HepG2 (cell line): ENCODE measurements at regions not wholly inside any gene's neighbourhood (a gene's known extent, or its start where the extent isn't known, plus 50 kb on each side); places are given as distances from the start of the nearest gene placed in this dataset.

Source experiments
- ATAC-seq: fragments of 200-7000 bp; cut with Tn5 transposase; 3 replicates; pipeline ENCODE4 v1.9.1; 2020; ENCODE audit warnings: mild to moderate bottlenecking, moderate library complexity
- BruUV-seq: library from RNA; stranded (reverse); fragments of 400-500 nt; replicated peaks from 2 replicates; lab custom pipeline; 2021; lab: Mats Ljungman, UMichigan
- CTCF ChIA-PET: fragments of 300-600 bp; formaldehyde crosslinking; extraction: SDS; loops from one replicate; lab custom pipeline; 2021; ENCODE audit warnings: low total read pairs, inconsistent platforms, low intra/inter-chr PET ratio; lab: Yijun Ruan, JAX
- POLR2A ChIA-PET: fragments of 350-600 bp; sonication (Branson Sonifier 250); formaldehyde crosslinking; loops from one replicate; lab custom pipeline; 2020; ENCODE audit warnings: antibody characterized with exemption, inconsistent platforms; lab: Yijun Ruan, JAX
- DNase-seq: peaks from one replicate; pipeline ENCODE4 v3.0.0-alpha.2; 2015; ENCODE audit warnings: low spot score
- FAIRE-seq: peaks from 3 replicates; lab custom pipeline; 2011; peaks lifted over from hg19 to GRCh38; lab: Jason Lieb, UNC
- H2AFZ ChIP-seq: one replicate; pipeline ENCODE4 v1.6.1; 2011; ENCODE audit warnings: low read length, inconsistent platforms
- H3K27ac ChIP-seq: fragments of 300-600 bp; 3 replicates; pipeline ENCODE4 v1.8.0; 2011; ENCODE audit warnings: mixed run types, mild to moderate bottlenecking, mixed read lengths, low read length, inconsistent platforms; ENCODE audit not compliant: insufficient read depth; ENCODE audit errors: extremely low read length
- H3K27me3 ChIP-seq, 2 experiments: fragments of 200-600 bp in 1 of 2; 2 replicates in 1 of 2; 3 replicates in 1 of 2; pipeline versions ENCODE4 v1.6.0 to v1.8.0; 2011; ENCODE audit warnings: low read length in 2 of 2, mild to moderate bottlenecking in 2 of 2, moderate library complexity in 2 of 2, inconsistent platforms in 1 of 2; ENCODE audit not compliant: insufficient read depth in 2 of 2, control insufficient read depth in 1 of 2
- H3K36me3 ChIP-seq, 2 experiments: fragments of 200-600 bp in 1 of 2; replicated peaks in 1 of 2; 2 replicates in 1 of 2; 3 replicates in 1 of 2; pipeline versions ENCODE4 v1.5.1 to v1.8.0; 2011; ENCODE audit warnings: low read length in 2 of 2, inconsistent platforms in 1 of 2; ENCODE audit not compliant: insufficient read depth in 2 of 2, control insufficient read depth in 1 of 2
- H3K4me1 ChIP-seq: 2 replicates; pipeline ENCODE4 v1.5.1; 2012; ENCODE audit warnings: low read length, inconsistent platforms; ENCODE audit not compliant: insufficient read depth
- H3K4me2 ChIP-seq: 2 replicates; pipeline ENCODE4 v1.6.0; 2011; ENCODE audit warnings: low read depth, low read length, inconsistent platforms
- H3K4me3 ChIP-seq, 3 experiments: fragments of 200-600 bp in 1 of 3; sonication (generic), shearing (Covaris generic) in 1 of 3; replicated peaks in 1 of 3; 2 replicates each; pipeline ENCODE4 v1.5.1; 2011 to 2016; ENCODE audit warnings: low read length in 3 of 3, inconsistent platforms in 2 of 3, low read depth in 2 of 3, mild to moderate bottlenecking in 2 of 3, control low read depth in 1 of 3, mixed read lengths in 1 of 3; ENCODE audit not compliant: insufficient read depth in 1 of 3
- H3K79me2 ChIP-seq: one replicate; pipeline ENCODE4 v1.6.1; 2011; ENCODE audit warnings: low read length, inconsistent platforms; ENCODE audit not compliant: insufficient read depth
- H3K9ac ChIP-seq: 2 replicates; pipeline ENCODE4 v1.6.0; 2011; ENCODE audit warnings: mild to moderate bottlenecking, low read depth, low read length, inconsistent platforms; ENCODE audit not compliant: insufficient read depth
- H3K9me3 ChIP-seq: 2 replicates; pipeline ENCODE4 v1.5.1; 2012; ENCODE audit warnings: mild to moderate bottlenecking, low read length
- H4K20me1 ChIP-seq: 2 replicates; pipeline ENCODE4 v1.6.0; 2011; ENCODE audit warnings: inconsistent platforms, mild to moderate bottlenecking, low read length, moderate library complexity; ENCODE audit not compliant: insufficient read depth
- GATAD1 ChIP-seq: IDR thresholded peaks from 2 replicates; pipeline ENCODE4 v1.6.1; 2016; ENCODE audit warnings: missing genetic modification reagents, missing compliant biosample characterization
- MXD1 ChIP-seq: sonication (generic); formaldehyde crosslinking; IDR thresholded peaks from 2 replicates; pipeline ENCODE4 v1.4.0; 2020; ENCODE audit warnings: mild to moderate bottlenecking, missing genetic modification reagents
- RAD21 ChIP-seq: fragments of 450-650 bp; formaldehyde crosslinking; IDR thresholded peaks from 2 replicates; pipeline ENCODE4 v1.5.0; 2020; ENCODE audit warnings: mild to moderate bottlenecking
- RARA ChIP-seq: IDR thresholded peaks from 2 replicates; pipeline ENCODE4 v1.6.1; 2016; ENCODE audit warnings: missing genetic modification reagents, missing compliant biosample characterization
- RNF2 ChIP-seq: fragments of 450-650 bp; conservative IDR thresholded peaks from 2 replicates; pipeline ENCODE4 v1.6.1; 2016; ENCODE audit warnings: low read depth
- SALL1 ChIP-seq: sonication (generic); formaldehyde crosslinking; IDR thresholded peaks from 2 replicates; pipeline ENCODE4 v1.8.0; 2022; ENCODE audit warnings: mild to moderate bottlenecking, missing genetic modification reagents
- SMC3 ChIP-seq: IDR thresholded peaks from 2 replicates; pipeline ENCODE4 v1.6.1; 2011; ENCODE audit warnings: low read length, improper control_type of control experiment
- ZNF138 ChIP-seq: sonication (generic); formaldehyde crosslinking; IDR thresholded peaks from 2 replicates; pipeline ENCODE4 v1.5.0; 2020; ENCODE audit warnings: mild to moderate bottlenecking, low read depth, missing genetic modification reagents
- WGBS: methylation state at CpG from one replicate; pipeline ENCODE4 v1.1.6; 2017; ENCODE audit warnings: low lambda C conversion rate; 5-methylcytosine and 5-hydroxymethylcytosine counted together
- in situ Hi-C: cut with HindIII; loops from 2 replicates; pipeline ENCODE4 v1.10.0; 2017; ENCODE audit warnings: low pct_unique_long_range_greater_than_20kb; ENCODE audit not compliant: extremely low pct_ligation_motif_present
- intact Hi-C: fragments of 100-400 bp; cut with micrococcal nuclease; formaldehyde crosslinking; loops from one replicate; pipeline ENCODE4 v1.10.0; 2022; ENCODE audit not compliant: unreplicated experiment
- TF ChIP-seq, protein P1 (sequence below): sonication (generic); formaldehyde crosslinking; IDR thresholded peaks from 2 replicates; pipeline ENCODE4 v1.5.1; 2020; ENCODE audit warnings: mild to moderate bottlenecking, missing genetic modification reagents
- TF ChIP-seq, protein P2 (sequence below): sonication (generic); formaldehyde crosslinking; IDR thresholded peaks from 2 replicates; pipeline ENCODE4 v1.8.0; 2022; ENCODE audit warnings: mild to moderate bottlenecking, missing genetic modification reagents, moderate library complexity

GRCh38 chr12:129966146-129966995 lies 62.5 kb upstream of the TMEM132D start:
- Histone ChIP-seq H3K36me3 (no peaks in the 10 kb centered on the region), H3K27me3 (peaks cover 0 to 7% of the 10 kb centered on the region in 2 experiments; a peak in 1 of 5 replicates), H3K9ac (no peak overlapping the region), H4K20me1 (no peaks in the 10 kb centered on the region), H3K9me3 (no peaks in the 10 kb centered on the region), H3K79me2 (no peaks in the 10 kb centered on the region), H3K27ac (no peak overlapping the region), H3K4me3 (no peak overlapping the region), H3K4me2 (no peak overlapping the region), H3K4me1 (no peaks in the 10 kb centered on the region), H2AFZ (no peak overlapping the region)
- no TSS peak for BruUV-seq
- CTCF ChIA-PET, result no interaction called here
- no peak for ATAC-seq
- in situ Hi-C loops, result no loop called here
- WGBS, result 6% methylated on average over 10 of the region's 10 CpGs
- TF ChIP-seq GATAD1 (CRISPR knock-in tag), result no peak
- no peak for TF ChIP-seq RNF2
- TF ChIP-seq RAD21 (CRISPR knock-in tag), result no peak
- TF ChIP-seq ZNF138, result no peak
- POLR2A ChIA-PET, result no interaction called here
- intact Hi-C loops, result no loop called here
- no peak for FAIRE-seq
- DNase-seq, result no peak

GRCh38 chr12:129971721-129972120 lies 67.9 kb upstream of the TMEM132D start:
- POLR2A ChIA-PET, result no interaction called here
- ATAC-seq, result no peak
- DNase-seq, result no peak
- WGBS, result 9% methylated on average over 7 of the region's 7 CpGs
- Histone ChIP-seq H3K79me2 (no peaks in the 10 kb centered on the region), H3K9ac (no peak overlapping the region), H3K9me3 (no peaks in the 10 kb centered on the region), H3K4me2 (no peak overlapping the region), H3K27me3 (peaks cover 0 to 3% of the 10 kb centered on the region in 2 experiments; a peak in 1 of 5 replicates), H3K4me3 (no peak overlapping the region)
- intact Hi-C loops, result no loop called here
- in situ Hi-C loops, result no loop called here
- FAIRE-seq, result no peak
- CTCF ChIA-PET, result no interaction called here
- TF ChIP-seq, protein P1, sequence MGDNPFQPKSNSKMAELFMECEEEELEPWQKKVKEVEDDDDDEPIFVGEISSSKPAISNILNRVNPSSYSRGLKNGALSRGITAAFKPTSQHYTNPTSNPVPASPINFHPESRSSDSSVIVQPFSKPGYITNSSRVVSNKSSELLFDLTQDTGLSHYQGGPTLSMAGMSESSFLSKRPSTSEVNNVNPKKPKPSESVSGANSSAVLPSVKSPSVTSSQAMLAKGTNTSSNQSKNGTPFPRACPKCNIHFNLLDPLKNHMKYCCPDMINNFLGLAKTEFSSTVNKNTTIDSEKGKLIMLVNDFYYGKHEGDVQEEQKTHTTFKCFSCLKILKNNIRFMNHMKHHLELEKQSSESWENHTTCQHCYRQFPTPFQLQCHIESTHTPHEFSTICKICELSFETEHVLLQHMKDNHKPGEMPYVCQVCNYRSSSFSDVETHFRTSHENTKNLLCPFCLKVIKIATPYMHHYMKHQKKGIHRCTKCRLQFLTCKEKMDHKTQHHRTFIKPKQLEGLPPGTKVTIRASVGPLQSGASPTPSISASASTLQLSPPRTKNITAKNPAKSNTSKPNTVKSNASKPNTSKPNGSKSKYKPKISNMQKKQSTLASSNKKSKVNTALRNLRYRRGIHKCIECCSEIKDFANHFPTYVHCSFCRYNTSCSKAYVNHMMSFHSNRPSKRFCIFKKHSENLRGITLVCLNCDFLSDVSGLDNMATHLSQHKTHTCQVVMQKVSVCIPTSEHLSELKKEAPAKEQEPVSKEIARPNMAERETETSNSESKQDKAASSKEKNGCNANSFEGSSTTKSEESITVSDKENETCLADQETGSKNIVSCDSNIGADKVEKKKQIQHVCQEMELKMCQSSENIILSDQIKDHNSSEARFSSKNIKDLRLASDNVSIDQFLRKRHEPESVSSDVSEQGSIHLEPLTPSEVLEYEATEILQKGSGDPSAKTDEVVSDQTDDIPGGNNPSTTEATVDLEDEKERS (CRISPR knock-in tag), result no peak
- TF ChIP-seq, protein P2, sequence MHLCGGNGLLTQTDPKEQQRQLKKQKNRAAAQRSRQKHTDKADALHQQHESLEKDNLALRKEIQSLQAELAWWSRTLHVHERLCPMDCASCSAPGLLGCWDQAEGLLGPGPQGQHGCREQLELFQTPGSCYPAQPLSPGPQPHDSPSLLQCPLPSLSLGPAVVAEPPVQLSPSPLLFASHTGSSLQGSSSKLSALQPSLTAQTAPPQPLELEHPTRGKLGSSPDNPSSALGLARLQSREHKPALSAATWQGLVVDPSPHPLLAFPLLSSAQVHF (CRISPR knock-in tag), result no peak
- TF ChIP-seq MXD1 (CRISPR knock-in tag), result no peak
- no peak for TF ChIP-seq RARA (CRISPR knock-in tag)
- TF ChIP-seq SMC3, result no peak
- no peak for TF ChIP-seq SALL1 (CRISPR knock-in tag)
- TF ChIP-seq ZNF138, result no peak
- TF ChIP-seq, all 625 proteins: peak for 0
- H3K36me3 ChIP-seq, result no peaks in the 10 kb centered on the region
- H3K27ac ChIP-seq, result no peak overlapping the region
- H3K4me1 ChIP-seq, result no peaks in the 10 kb centered on the region
- no peaks in the 10 kb centered on the region for H4K20me1 ChIP-seq
- BruUV-seq, result no TSS peak
- no peak overlapping the region for H2AFZ ChIP-seq
